Muscle layer of duodenum (tissue), 2 donors: ENCODE measurements at regions not wholly inside any gene's neighbourhood (a gene's known extent, or its start where the extent isn't known, plus 50 kb on each side); places are given as distances from the start of the nearest gene placed in this dataset.

Experiments
- H3K27ac ChIP-seq: one replicate; pipeline ENCODE4 v1.7.0; 2013; ENCODE audit warnings: mild to moderate bottlenecking, low read length
- H3K27me3 ChIP-seq: one replicate; pipeline ENCODE4 v1.7.0; 2013; ENCODE audit warnings: low read depth, mild to moderate bottlenecking, control low read depth, low read length
- H3K36me3 ChIP-seq, 2 donors: one replicate each; pipeline ENCODE4 v1.7.0; 2013; ENCODE audit warnings: low read length in 2 of 2, control low read depth in 1 of 2, mild to moderate bottlenecking in 1 of 2; ENCODE audit not compliant: insufficient read depth in 2 of 2, control insufficient read depth in 1 of 2
- H3K4me1 ChIP-seq, 2 donors: one replicate each; pipeline ENCODE4 v1.7.0; 2013; ENCODE audit warnings: low read length in 2 of 2, mild to moderate bottlenecking in 2 of 2, control low read depth in 1 of 2, moderate library complexity in 1 of 2; ENCODE audit not compliant: insufficient read depth in 2 of 2, control insufficient read depth in 1 of 2
- H3K4me3 ChIP-seq, 2 donors: one replicate each; pipeline ENCODE4 v1.7.0; 2013; ENCODE audit warnings: low read length in 2 of 2, low read depth in 1 of 2, mild to moderate bottlenecking in 1 of 2
- H3K9me3 ChIP-seq, 2 donors: one replicate each; pipeline ENCODE4 v1.7.0; 2013; ENCODE audit warnings: low read length in 2 of 2, control low read depth in 1 of 2, mild to moderate bottlenecking in 1 of 2; ENCODE audit not compliant: control insufficient read depth in 1 of 2
- donor health status: healthy.

DNA sequence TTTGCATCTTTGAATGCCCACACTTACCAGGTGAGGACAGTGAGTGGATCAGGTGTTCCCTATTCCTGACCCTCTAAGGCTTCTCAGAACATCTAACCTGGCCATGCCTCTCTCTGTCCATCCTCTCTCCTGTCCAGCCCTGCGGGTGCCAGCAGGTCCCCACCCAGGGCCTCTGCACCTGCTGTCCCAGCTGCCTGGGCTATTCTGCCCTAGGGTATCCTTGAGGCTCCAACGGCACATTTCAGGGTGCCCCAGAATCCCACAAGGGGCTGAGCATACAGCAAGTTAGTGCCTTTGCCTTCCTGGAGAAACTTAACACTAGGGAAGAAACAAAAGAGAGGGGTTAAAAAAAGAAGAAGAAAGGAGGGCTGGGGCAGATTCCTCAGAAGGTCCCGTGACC lies 107.4 kb downstream of the UNCX start:
- Histone ChIP-seq H3K27me3 (peaks cover 7% of the 10 kb centered on the region), H3K4me3 (no peak overlapping the region), H3K4me1 (no peaks in the 10 kb centered on the region), H3K9me3 (peaks cover 3 to 19% of the 10 kb centered on the region in 2 donors), H3K36me3 (no peaks in the 10 kb centered on the region), H3K27ac (no peak overlapping the region)

DNA sequence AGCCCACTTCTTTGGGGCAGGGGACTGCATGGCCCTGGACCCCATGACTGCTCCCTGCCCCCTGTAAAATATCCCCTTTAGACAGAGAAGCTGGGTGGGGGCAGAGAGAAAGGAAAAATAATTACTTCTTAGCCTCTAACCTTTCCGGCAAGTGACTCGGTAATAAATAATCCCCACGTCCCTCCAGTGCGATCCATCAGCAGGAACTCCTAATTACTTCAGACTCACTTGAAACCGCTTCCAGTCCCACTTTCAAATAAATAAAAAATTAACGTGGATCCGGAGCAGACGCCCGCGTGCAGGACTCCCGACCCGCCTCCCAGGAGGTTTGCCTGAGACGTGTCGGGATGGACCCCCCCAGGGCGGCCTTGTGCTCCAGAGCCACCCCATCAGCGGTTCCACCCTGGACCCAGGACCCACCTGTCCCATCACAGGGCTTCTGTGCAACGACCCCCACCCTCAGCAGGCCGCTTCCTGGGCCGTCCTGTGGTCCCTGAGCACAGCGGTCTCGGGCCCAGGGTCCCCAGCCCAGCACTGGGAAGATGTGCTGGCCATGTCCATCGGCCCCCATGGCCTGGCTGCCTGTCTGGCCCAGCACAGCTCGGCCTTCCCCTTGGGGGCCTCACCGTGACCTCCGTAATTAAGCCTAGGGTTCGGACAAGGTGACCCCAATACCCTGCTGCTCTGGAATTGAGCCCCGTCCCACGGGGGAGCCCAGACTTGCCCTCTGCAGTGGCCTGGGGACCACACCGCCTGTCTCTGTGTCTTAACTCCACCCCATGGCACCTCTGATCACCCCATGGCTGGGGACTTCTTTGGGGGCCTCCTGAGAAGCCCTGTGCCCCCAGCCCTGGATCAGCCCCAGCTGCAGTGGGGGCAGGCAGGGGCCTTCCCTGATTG lies 108.0 kb downstream of the UNCX start:
- Histone ChIP-seq H3K4me3 (no peak overlapping the region), H3K36me3 (no peaks in the 10 kb centered on the region), H3K4me1 (no peaks in the 10 kb centered on the region), H3K27me3 (peaks cover 7% of the 10 kb centered on the region), H3K27ac (no peak overlapping the region), H3K9me3 (peaks cover 3 to 19% of the 10 kb centered on the region in 2 donors)

DNA sequence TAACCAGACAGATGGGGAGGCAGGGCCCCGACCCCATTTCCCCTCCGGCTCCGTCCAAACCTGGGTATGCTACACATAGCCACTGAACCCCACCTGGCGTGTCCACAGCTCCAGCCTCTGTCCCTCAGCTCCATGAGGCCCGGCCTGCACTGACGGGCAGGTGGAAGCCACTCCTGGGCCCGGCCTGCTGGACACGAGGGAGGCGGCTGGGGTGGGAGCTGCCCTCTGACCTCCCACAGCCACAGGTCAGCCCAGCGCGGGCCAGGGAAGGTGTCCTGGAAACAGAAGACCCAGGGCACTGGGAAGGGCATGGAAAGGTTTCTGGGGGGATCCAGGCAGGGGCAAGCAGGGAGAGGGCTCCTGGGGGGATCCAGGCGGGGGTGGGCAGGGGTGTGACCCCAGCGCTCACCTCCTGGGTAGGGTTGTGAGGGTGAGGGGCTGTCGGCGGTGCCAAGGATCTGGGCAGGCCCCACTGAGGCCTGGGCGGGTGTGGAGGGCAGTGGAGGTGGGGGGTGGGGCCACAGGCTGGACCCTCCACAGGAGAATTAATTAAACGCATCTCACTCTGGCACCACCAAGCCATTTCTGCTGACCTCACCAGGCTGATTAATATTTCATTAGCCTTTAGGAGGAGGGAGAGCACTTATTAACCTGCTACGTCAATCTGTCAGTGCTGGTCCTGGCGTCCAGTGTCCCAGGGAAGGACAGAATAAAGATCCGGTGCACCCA lies 108.9 kb downstream of the UNCX start:
- H3K27ac ChIP-seq, result no peak overlapping the region

DNA sequence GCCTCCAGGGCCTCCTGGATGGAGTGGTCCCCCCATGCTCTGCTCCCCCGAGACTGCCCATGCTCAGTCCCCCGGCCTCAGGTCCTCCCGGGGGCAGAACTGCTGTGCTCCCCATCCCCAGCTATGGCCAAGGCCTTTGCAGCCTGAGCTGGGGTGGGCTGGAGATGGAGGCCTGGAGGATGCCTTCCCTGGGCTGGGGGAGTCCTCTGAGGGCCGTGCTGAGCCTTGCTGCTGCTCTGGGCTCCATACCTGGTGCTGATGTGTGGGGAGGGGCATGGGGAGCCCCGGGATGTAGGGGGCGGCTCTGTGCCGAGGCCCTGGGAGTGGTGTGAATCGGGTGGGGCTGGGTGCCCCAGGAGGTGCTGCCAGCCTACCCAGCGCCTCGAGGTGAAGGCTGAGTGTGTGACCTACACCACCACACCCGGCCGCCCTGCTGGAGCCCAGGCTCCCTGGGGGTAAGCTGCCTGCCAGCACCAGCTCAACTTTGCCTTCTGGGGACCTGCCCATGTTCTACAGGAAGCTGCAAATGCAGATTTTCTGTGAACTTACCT lies 109.5 kb downstream of the UNCX start:
- peaks cover 7% of the 10 kb centered on the region for H3K27me3 ChIP-seq
- no peak overlapping the region for H3K4me3 ChIP-seq
- peaks cover under 1 to 7% of the 10 kb centered on the region in 2 donors for H3K9me3 ChIP-seq
- H3K4me1 ChIP-seq, result no peaks in the 10 kb centered on the region
- no peak overlapping the region for H3K27ac ChIP-seq
- no peaks in the 10 kb centered on the region for H3K36me3 ChIP-seq

More for the DNA sequence above, 108.9 kb downstream of the UNCX start:
- H3K4me3 ChIP-seq, result no peak overlapping the region
- H3K9me3 ChIP-seq, result peaks cover 3 to 12% of the 10 kb centered on the region in 2 donors
- H3K27me3 ChIP-seq, result peaks cover 7% of the 10 kb centered on the region
- H3K4me1 ChIP-seq, result no peaks in the 10 kb centered on the region
- H3K36me3 ChIP-seq, result no peaks in the 10 kb centered on the region

DNA sequence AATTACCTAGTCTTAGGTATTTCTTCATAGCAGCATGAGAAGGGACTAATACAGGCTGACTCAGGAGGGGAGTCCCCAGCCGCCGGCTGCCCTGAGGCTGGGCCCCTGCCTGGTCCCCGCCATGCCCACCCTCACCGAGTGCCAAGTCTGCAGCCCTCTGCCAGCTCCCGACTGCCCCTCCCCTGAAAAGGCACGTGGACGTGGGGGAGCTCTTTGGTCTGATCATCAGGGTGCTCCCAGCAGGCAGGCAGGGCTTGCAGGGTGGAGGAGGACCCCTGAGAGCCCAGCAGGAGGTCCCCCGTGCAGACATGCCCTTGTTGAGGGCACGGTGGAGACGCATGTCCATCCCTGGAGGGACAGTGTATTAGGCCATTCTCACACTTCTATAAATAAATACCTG lies 110.9 kb downstream of the UNCX start:
- Histone ChIP-seq H3K27me3 (peaks cover 7% of the 10 kb centered on the region), H3K4me1 (no peaks in the 10 kb centered on the region), H3K36me3 (no peaks in the 10 kb centered on the region), H3K27ac (no peak overlapping the region), H3K9me3 (peaks cover 0 to 2% of the 10 kb centered on the region in 2 donors), H3K4me3 (no peak overlapping the region)

DNA sequence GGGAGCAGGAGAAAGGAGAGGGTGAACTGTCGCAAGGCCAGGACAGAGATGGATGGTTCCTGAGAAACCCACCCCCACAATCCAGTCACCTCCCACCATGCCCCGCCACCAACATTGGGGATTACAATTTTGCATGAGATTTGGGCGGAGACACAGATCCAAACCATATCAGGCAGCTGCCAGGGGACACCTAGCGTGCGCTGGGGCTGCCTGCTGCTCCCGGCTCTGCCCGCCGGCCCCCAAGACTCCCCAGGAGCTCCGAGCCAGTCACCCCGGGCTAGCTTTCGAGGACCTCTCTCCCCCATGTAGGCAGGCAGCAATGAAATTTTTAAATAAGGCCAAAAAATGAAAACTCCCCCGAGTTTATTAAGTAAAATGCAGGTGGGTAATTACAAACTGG lies 111.7 kb downstream of the UNCX start:
- no peaks in the 10 kb centered on the region for H3K36me3 ChIP-seq
- H3K4me1 ChIP-seq, result no peaks in the 10 kb centered on the region
- no peak overlapping the region for H3K27ac ChIP-seq
- H3K4me3 ChIP-seq, result no peak overlapping the region
- H3K27me3 ChIP-seq, result peaks cover 7% of the 10 kb centered on the region
- no peaks in the 10 kb centered on the region for H3K9me3 ChIP-seq

DNA sequence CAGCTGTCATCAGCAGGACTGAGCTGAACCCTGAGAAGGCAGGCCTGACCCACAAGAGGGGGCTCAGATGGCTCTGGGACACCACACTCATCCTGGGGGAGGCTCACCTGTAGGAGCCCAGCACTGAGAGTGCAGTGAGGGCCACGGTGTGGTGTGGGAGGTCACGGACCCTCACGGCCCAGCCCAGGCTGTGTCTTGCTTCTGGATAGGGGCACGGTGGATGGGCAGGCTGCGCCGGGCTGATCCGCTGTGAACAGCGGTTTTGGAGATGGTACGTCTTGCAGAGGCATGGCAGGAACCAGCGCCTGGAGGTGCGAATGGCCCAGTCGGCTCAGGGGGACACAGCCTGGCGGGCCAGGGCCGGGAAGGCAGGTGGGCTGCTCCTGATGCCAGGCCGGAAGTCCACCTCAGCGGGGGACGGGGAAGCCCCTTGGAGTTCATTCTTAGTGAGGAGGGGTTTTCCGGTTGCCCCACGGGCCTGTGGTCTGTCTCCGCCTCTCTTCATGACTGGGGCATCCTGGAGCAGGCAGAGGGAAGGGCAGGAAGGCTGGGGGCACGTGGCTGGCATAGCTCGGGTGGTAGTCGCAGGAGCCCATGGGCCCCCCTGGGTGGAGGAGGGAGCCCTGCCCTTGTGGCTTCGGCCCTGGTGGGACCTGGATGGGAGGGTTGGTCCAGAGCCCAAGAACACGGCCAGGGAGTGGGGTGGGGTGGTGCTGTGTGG lies 112.5 kb downstream of the UNCX start:
- H3K27ac ChIP-seq, result no peak overlapping the region
- H3K4me3 ChIP-seq, result no peak overlapping the region
- H3K27me3 ChIP-seq, result peaks cover 5% of the 10 kb centered on the region
- H3K9me3 ChIP-seq, result no peaks in the 10 kb centered on the region
- no peaks in the 10 kb centered on the region for H3K36me3 ChIP-seq
- H3K4me1 ChIP-seq, result no peaks in the 10 kb centered on the region

DNA sequence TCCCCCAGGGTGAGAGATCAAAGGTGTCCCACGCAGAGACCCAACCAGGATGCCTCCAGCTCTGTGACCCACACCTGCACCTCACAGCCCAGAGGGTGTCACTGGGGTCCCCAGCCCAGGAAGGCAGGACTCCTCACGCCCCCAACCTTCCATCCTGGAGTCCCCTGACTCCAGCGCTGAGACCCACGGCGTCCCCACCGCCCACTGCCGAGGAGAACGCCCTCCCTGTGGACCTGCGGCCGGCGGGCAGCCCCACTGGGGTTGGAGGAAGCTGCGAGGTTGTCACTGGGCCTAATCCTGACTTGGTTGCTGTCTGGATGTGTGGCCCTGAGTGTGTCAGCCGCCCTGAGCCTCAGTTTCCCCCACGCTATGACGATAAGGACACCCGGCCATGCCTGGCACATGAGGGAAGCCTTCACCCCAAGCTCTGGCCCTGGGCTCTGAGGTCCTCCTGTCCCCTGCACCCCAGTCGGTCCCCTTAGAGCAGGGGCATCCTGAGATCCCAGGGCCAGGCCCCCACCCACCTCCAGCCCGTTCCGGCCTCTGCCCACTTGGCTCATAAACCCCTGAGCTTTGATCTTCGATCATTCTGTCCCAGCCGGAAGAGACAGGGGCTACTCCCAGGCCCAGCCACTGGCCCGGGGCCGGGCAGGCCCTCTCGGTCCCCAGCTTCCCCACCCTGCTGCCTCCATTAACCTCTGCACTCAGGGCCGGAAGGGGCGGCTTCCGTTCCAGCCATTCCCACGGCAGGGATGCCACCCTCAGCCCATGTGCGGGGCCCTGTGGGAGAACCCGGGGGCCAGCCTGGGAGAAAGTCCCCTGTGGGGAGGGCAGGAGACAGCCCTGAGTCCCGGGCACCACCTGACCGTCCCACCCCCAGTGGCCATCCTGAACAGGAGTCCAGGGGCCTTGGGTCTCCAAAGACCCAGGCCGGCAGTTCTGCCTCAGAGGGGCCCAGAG lies 113.2 kb downstream of the MICALL2 start:
- Histone ChIP-seq H3K4me3 (no peak overlapping the region), H3K9me3 (no peaks in the 10 kb centered on the region), H3K4me1 (no peaks in the 10 kb centered on the region), H3K27ac (no peak overlapping the region), H3K27me3 (no peaks in the 10 kb centered on the region), H3K36me3 (no peaks in the 10 kb centered on the region)

DNA sequence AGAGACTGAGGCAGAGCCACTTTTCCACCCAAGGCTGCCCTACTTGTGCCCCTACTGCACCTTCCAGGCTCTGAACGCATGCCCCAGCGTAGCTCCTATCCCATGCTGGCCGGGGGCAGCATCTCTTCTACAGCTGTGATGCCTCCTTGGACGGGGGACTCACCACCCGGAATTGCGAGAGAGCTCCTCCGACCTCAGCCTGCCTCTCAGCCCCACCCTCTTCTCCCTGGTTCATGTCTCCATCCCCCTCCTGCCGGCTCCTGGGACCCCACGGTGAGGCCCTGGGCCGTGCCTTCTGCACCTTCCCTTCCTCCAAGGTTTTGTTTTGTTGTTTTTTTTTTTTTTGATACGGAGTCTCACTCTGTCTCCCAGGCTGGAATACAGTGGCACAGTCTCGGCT lies 112.4 kb downstream of the MICALL2 start:
- Histone ChIP-seq H3K27ac (no peak overlapping the region), H3K36me3 (no peaks in the 10 kb centered on the region), H3K27me3 (no peaks in the 10 kb centered on the region), H3K9me3 (no peaks in the 10 kb centered on the region), H3K4me1 (no peaks in the 10 kb centered on the region), H3K4me3 (no peak overlapping the region)

DNA sequence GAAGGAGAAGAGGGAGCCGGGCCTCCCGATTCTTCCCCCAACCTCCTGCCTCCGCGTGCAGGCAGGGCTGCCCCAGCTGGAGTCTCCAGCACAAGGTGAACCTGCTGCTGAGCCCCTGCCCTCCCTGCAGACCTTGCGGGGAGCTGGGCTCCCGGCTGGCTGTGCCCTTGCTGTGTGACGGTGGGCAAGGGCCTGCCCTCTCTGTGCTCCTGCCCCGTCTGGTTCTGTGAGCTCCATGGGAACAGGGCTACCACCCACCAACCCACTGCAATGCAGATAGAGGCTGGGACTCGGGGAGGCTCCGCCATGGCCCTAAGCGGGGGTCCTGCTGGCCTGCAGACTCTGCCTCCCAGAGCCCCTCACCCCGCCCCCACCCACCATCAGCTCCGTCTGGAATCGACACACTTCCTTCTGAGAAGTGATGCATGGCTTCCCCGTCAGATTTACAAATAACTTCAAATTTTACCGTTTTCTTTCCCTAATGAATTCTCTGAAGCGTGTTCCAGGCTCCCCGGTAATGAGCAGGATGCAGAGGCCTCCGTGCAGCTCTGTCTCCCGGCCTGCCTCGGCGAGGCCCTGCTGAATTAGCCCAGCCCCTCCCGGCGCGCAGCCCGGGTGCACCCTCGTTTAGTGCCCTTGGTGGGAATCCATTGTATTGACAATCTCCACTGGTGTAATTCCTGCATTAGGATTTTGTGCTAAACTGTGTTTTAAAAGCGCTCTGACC lies 111.0 kb downstream of the MICALL2 start:
- no peaks in the 10 kb centered on the region for H3K9me3 ChIP-seq
- H3K27me3 ChIP-seq, result no peaks in the 10 kb centered on the region
- H3K27ac ChIP-seq, result no peak overlapping the region
- no peak overlapping the region for H3K4me3 ChIP-seq
- H3K4me1 ChIP-seq, result no peaks in the 10 kb centered on the region
- H3K36me3 ChIP-seq, result no peaks in the 10 kb centered on the region
